Kidney capillary endothelial cell (primary cell): ENCODE measurements at regions not wholly inside any gene's neighbourhood (a gene's known extent, or its start where the extent isn't known, plus 50 kb on each side); places are given as distances from the start of the nearest gene placed in this dataset.
"Not testable (repeated sequence)": the region's sequence is repeated elsewhere in the genome, so short reads cannot be mapped to it uniquely, and the experiment has no call there.

Experiments
- DNase-seq: peaks from one replicate; pipeline ENCODE4 v3.0.0-alpha.2; 2018; ENCODE audit warnings: low spot score

DNA sequence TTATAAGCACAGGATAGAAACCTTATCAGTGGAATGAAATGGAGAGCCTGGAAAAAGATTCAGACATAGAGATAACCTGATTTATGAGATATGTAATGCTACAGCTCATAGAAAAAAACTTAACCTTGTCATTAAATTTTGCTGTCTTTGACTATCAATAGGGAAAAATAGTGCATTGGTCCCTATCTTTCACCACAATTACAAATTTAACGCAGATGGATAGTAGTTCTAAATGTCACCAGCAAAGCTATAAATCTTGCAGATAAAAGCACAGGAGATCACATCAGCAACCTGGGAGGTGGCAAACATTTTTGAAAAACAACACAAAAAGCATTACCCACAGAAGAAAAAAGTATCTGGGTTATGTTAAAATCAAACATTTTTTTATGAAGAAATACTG lies 831.6 kb downstream of the BRINP3 start:
- no peak for DNase-seq

DNA sequence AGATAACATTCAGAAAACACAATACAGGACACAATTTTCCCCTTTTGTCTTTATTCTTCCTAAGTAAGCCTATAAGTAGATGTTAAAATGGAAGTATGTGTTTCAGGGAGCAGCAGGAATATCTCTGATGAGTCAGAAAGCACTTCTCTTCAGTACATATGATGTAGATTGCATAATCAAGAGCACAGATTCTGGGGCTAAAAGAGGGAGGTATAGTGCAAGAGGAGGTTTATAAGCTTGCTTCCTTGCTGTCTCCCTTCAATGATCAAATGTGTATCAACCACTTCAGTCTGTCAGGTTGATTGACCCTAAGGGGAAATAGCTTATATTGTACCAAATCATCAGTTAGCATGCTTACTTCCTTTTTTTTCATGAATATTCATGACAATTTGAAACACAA lies 822.8 kb downstream of the BRINP3 start:
- DNase-seq = no peak

DNA sequence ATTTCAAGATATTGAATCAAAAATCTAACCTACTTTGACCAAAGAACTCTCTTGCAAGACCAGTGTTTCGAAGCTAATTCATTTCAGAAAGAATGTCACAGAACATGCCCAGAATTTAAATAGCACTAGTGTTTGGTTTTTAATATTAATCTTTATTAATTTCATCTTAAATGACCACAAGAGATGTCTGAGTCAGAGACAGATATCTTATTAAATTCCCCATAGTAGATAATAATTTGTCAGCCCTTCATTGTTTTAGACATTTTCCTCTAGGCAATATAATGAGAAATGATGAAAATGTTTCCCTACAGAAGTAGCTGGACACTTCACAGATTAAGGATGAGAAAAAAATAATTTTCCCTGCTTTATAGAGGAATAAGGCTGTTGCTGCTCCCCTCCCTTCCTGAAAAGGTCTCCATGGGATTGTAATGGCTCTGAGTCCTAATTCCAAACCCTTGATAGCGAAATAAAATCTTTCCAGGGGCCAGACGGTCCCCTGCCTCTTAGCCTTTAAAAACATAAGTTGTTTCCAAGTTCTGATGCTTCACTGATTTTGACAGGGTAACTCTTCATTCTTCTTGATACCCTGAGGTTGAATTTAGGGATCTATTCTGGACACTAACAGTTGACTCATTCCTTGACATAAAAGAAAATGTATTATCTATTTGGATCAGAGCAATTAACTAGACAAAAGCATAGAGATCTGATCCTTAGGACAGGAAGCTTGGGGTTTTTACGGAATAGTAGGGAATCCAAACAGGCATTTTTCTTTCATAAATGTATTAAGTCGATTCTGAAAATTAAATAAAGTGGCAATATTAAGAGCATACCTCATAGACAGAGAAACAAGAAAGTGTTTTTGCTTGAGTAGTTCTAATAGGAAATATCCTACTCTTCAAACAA lies 820.8 kb downstream of the BRINP3 start:
- no peak for DNase-seq

DNA sequence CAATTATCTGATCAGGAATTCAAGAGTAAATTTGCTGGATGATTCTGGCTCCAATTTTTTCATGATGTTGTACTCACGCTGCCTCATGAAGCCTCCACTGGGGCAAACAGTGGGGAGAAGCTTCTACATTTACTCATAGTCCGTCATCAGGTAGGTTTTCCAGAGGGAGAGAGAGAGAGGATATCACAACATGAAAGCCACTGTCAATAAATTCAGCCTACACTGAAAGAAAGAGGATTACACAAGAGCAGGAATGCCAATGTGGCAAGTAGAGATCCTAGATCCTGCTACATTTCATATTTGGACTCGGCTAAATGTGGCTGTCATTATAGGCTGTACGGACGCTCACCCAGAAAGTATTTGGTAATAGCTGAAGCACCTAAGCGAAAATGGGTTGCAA lies 819.9 kb downstream of the BRINP3 start:
- DNase-seq = no peak

DNA sequence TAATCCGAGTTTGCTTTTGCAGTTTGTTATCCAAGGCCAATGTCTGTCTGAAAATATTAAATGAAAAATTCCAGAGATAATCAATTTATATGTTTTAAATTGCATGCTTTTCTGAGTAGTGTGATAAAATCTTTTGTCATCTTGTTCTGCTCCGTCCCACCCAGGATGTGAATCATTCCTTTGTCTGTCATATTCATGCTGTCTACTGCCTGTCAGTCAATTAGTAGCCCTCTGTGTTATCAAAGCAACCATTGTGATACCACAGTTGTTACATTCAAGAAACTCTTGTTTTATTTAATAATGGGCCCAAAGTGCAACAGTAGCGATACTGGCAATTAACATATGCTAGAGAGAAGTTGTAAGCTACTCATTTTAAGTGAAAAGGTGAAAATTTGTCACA lies 819.3 kb downstream of the BRINP3 start:
- DNase-seq = no peak

DNA sequence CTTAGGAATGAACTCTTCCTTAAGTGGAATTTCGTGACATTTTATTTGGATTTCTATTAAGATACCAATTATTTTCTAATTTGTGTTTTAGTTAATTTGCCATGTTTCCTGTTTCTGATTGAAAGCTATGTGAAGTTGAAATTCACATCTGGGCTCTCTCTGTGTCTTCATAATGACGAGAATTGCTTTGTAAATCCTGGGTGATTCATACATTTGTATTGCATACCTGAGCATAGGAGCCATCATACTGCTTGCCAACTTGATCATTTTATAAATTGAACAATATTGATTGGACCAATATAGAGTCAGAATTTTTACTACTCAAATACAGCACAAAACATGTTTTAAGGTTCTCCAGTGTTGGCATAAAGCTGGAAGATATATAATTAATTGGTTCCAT lies 817.9 kb downstream of the BRINP3 start:
- no peak for DNase-seq

DNA sequence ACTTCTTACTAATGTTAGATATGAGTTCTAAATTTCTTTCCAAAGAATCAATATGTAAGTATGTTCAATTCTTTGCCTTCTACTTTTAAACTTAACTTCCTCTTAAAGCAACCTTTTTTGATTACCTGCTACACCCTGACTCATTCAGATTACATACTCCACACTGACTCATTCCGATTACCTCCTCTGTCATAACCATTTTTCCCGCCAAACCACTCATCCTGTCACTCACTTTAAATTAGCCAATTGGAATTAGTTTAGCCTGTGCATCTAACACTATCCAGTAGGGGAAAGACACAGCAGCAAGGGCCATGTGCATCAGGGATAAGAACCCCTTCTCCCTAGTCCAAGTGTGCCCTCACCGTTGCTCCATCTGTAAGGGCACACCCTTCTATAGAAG lies 815.5 kb downstream of the BRINP3 start:
- no peak for DNase-seq

DNA sequence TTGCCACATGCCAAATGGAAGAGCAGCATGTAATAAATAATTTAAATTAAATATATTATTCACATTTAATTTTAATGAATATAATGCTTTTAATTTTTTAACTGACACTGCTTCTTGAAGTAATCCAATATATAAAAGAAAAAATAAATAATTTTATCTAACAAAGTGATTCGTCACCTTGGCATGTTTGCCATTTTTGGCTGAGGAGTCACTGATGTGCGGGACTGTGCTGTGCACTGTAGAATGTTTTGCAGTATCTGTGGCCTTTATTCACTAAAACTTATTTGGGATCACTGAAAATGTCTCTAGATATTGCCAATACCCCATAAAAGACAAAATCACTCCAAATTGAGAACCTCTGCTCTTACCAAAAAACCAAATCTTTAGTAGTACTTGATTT lies 807.8 kb downstream of the BRINP3 start:
- no peak for DNase-seq

DNA sequence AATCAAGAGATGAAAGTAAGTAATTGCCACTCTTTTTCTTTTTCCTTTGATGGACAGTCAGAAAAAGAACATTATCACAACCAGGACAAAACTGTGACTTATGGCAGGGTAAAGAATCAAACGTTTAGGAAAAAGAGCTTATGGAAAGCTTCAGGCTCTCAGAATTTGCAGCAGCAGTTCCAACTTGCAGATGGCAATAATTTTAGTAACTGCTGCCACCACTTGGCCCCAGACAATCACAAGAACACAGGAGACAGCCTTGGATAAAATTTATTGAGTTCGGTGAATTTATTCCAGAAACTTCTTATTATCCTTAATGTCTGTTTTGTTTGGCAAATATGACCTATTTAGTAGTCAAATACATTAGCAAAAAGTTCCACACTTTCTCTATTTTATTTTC lies 804.4 kb downstream of the BRINP3 start:
- no peak for DNase-seq

DNA sequence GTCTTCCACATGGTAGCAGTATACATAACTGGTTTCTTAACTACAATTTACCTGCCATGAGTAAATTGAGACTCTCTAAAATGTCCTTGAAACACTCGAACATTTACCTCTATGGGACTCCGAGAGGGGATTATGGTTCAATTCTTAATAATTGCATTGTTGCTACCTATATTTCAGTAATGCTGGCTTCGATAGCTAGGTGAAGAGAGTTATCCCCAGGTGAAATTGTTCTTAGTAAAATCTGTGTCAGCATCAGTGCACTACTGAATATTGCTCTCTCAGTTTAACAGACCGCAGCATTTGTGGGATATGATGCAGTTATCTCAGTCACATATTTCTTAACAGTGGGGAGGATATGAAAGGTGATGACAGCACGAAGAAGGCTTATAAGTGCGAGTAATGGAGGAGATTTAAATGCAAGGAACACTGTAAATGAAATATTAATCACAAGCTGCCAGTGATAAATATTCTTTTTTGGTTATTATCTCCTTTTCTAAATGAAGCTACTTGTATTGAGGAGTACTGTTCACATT lies 801.9 kb downstream of the BRINP3 start:
- DNase-seq = no peak

DNA sequence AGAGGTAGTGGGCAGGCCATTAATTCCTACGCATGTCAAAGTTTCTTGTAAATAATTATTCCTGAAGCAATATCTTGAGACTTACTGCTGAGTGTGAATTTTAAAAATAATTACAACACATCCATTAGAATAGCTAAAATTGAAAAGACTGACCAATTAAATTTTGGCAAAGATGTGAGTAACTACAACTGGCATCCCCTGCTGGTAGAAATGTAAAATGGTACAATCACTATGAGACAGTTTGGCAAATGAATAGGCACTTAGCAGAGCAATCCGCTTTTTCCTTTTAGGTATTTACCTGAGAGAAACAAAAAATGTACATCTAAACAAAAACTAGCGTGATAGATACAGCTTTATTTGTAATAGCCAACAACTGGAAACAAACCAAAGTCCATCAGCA lies 798.9 kb downstream of the BRINP3 start:
- DNase-seq = no peak

DNA sequence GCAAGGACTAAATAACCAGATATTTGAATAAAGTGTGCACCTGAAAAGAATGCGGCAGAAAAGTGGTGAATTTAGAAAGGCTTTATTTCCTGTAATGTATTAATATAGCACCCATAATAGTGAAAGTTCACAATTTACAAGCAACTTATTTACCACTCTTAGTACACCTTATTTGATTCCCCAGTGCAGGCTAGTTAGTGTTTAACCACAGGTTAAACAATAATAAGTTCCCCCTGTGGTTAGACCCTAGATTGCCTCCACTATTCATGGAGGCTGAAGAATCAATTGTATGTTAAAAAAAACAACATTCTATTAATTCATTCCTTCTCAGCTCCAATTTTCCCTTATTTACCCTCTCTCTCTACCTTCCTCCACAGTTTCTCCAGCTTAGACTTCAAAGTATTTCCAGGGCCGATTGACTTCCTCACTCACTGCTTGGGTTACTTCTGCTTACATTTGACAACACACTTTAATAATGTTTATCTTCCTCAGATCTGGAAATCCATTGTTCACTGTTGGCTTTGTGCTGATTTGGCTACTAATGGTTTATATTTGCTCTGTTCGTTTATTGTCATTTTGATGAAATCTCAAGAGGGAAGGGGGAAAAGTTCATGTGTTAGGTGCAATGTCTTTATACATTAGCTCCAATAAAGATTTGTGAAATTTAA lies 796.3 kb downstream of the BRINP3 start:
- DNase-seq = no peak

DNA sequence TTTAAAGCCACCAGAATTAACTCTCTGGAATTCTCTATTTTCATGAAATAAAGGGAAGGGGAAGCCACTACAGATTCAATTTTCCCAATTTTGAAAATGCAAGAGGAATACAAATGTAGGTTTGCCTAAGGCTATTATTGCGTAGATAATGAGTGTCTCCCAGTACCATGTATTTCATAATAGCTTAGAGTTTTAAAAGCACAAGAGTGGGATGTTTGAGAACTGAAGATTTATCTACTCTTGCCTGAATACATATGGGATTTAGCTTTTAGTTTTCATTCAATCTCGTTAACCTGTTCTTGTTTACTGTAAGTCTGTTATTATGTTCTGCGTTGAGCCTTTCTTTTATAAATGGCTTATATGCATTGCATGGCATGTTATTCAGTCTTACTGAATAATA lies 795.1 kb downstream of the BRINP3 start:
- no peak for DNase-seq

DNA sequence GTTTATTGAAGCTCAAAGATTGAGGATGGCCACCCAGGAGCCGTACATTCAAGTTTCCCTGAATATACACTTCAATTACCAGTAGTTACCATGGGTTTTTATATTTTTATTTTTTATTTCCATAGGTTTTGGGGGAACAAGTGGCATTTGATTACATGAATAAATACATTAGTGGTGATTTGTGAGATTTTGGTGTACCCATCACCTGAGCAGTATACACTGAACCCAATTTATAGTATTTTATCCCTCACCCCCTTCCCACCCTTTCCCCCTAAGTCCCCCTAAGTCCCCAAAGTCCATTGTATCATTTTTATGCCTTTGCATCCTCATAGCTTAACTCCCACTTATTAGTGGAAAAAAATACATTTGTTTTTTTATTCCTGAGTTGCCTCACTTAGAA lies 791.4 kb downstream of the BRINP3 start:
- DNase-seq = no peak

DNA sequence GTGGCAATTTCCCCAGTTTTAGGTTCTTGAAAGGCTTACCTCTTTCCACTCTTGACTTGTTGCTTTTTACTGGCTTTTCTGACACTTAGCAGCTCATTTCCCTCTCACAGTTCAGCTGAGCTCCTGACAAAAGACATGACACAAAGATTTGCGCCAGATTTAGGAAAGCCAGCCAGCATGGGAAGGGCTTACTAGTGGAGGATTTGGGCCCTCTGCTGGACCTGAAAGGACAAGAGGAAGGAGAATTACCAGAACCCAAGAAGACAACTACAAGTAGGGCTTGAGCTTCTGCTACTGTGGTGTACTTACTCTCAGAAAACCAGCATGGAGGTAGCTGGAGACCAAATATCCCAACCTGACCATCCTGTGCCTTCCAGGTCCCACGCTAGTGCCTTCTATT lies 784.5 kb downstream of the BRINP3 start:
- DNase-seq = no peak

DNA sequence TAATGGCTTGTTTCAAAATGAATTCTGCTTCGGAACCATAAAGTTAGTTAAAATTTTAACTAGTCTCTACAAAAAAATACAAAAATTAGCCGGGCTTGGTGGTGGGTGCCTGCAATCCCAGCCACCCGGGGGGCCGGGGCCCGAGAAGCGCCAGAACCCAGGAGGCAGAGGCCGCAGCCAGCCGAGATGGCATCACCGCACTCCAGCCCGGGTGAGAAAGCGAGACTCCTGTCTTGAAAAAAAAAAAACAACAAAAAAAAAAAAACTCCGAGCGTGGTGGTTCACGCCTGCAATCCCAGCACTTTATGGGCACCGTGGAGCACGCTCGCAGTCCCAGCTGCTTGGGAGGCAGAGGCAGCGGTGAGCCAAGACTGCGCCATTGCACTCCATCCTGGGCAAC lies 781.4 kb downstream of the BRINP3 start:
- no peak for DNase-seq

DNA sequence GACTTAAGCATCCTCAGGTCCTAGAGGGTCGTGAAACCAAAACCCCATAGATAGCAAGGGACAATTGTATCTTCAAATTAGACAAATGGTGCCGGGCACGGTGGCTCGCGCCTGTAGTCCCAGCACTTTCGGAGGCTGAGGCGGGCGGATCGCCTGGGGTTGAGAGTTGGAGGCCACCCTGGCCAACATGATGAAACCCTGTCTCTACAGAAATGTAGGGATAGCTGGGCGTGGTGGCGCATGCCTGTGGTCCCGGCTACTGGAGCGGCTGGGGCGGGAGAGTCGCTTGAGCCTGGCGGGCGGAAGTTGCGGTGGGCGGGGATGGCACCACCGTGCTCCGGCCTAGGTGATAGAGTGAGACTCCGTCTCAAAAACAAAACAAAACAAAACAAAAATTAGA lies 780.6 kb downstream of the BRINP3 start:
- DNase-seq = no peak

DNA sequence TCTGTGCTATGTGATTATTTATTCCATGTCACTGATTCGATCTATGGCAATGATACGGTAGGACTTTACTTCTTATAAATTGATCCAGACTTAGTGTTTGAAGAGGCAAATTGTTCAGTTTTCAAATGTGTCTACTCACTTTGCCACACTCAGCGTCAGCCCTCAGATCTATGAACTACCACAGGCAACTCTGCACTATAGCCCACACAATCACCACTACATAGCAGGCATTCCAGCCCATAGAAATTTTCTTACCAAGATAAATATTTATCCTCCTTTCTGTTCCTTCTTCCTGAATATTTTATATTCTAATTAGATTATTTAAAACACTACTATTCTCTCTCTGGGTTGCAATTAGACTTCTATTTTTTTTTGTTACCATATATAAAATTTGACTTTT lies 776.1 kb downstream of the BRINP3 start:
- DNase-seq = no peak

DNA sequence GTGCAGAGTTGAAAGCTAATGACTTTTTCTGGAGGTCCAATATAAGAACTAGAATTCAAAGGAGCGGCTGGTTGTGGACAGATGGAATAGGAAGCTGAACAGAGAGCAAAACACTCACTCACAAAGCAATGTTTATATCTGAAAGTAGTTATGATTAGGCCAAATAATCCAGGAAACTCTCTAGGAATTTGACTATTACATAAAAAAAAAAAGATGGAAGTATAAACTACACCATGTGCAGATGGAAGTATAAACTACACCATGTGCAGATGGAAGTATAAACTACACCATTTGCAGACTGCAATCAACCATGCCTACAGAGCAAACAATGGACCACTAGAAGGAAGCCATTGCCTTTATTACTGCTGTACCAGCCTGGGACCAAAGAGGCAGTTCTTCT lies 771.1 kb downstream of the BRINP3 start:
- DNase-seq = no peak

DNA sequence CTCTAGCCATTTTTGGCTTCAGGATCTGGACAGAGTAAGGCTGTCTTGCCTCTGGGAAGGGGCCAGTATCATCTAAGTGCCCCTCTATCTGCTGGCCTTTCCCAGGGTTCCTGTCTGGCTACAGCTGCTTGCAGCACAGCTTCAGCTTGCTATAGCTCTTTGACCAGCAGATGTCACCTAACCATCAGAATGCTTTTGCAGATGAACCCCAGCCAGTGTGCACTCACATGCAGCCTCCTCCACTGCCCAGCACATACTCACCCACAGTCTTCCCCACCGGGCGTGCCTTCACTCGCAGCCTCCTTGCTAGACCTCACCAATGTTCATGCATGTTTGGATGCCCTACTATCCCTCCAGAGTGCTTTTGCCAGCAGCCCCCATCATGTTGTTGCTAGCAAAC lies 769.0 kb downstream of the BRINP3 start:
- no peak for DNase-seq

DNA sequence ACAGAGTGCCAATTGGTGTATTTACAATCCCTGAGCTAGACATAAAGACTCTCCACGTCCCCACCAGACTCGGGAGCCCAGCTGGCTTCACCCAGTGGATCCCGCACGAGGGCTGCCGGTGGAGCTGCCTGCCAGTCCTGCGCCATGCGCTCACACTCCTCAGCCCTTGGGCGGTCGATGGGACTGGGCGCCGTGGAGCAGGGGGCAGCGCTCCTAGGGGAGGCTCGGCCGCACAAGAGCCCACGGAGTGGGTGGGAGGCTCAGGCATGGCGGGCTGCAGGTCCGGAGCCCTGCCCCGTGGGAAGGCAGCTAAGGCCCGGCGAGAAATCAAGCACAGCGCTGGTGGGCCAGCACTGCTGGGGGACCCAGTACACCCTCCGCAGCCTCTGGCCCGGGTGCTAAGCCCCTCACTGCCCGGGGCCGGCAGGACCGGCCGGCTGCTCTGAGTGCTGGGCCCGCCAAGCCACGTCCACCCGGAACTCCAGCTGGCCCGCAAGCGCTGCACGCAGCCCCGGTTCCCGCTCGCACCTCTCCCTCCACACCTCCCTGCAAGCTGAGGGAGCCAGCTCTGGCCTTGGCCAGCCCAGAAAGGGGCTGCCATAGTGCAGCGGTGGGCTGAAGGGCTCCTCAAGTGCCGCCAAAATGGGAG lies 759.4 kb downstream of the BRINP3 start:
- DNase-seq = not testable (repeated sequence)

DNA sequence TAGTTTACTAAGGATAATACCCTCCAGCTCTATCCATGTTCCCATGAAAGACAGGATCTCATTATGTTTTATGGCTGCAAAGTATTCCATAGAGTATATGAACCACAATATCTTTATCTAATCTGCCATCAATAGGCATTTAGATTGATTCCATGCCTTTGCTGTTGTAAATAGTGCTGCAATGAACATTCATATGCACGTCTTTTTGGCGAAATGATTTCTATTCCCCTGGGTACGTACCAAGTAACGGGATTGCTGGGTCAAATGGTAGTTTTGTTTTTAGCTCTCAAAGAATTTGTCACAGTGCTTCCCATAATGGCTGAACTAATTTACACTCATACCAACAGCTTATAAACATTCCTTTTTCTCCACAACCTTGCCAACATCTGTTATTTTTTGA lies 750.9 kb downstream of the BRINP3 start:
- DNase-seq = no peak

DNA sequence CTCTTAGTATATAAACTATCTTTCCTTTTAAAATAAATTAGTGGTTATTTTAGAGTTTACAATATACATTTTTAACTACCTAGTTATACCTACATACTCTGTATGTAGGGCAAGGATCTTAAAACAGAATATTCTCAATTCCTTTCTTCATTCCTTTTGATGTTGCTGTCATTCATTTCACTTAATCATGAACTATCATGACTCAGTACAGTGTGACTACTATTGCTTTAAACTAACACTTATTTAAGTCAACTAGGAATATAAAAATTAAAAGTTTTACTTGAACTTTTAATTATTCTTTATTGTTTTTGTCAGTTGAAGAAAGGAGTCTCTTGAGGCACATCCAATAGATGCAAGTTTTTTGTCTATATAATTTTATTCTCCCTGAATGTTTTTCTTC lies 726.4 kb downstream of the BRINP3 start:
- DNase-seq = no peak
